ENCODE measurements at regions not wholly inside any gene's neighbourhood (a gene's known extent, or its start where the extent isn't known, plus 50 kb on each side); places are given as distances from the start of the nearest gene placed in this dataset.

GRCh38 chr10:36581237-36581636 lies 544.2 kb upstream of the ANKRD30A start:
- Mint-ChIP-seq H3K4me1 (no peaks in the 10 kb centered on the region), H3K9me3 (peaks cover 27% of the 10 kb centered on the region), H3K36me3 (ENCODE audit: low read depth) (no peaks in the 10 kb centered on the region), H3K27ac (no peak overlapping the region), H3K4me3 (no peak overlapping the region), H3K27me3 (peaks cover 3% of the 10 kb centered on the region)
- no peak for ATAC-seq (replicated peaks)

GRCh38 chr10:36578306-36578705 lies 547.1 kb upstream of the ANKRD30A start:
- H3K27ac Mint-ChIP-seq: no peak overlapping the region

GRCh38 chr10:36577126-36577525 lies 548.3 kb upstream of the ANKRD30A start:
- H3K4me3 Mint-ChIP-seq: no peak overlapping the region
- H3K4me1 Mint-ChIP-seq: no peaks in the 10 kb centered on the region
- H3K9me3 Mint-ChIP-seq: peaks cover 18% of the 10 kb centered on the region
- H3K36me3 Mint-ChIP-seq (ENCODE audit: low read depth): no peaks in the 10 kb centered on the region
- H3K27ac Mint-ChIP-seq: no peak overlapping the region
- H3K27me3 Mint-ChIP-seq: peaks cover 3% of the 10 kb centered on the region
- no peak for ATAC-seq (replicated peaks)

More at GRCh38 chr10:36578306-36578705, 547.1 kb upstream of the ANKRD30A start:
- Mint-ChIP-seq H3K27me3 (peaks cover 3% of the 10 kb centered on the region), H3K4me1 (no peaks in the 10 kb centered on the region), H3K9me3 (peaks cover 19% of the 10 kb centered on the region), H3K4me3 (no peak overlapping the region), H3K36me3 (ENCODE audit: low read depth) (no peaks in the 10 kb centered on the region)
- ATAC-seq (replicated peaks): no peak

- ATAC-seq (replicated peaks): no peak
- H3K27ac Mint-ChIP-seq: no peak overlapping the region
- H3K9me3 Mint-ChIP-seq: peaks cover 6% of the 10 kb centered on the region
- H3K4me1 Mint-ChIP-seq: no peaks in the 10 kb centered on the region
- no peak overlapping the region for H3K4me3 Mint-ChIP-seq
- H3K27me3 Mint-ChIP-seq: no peaks in the 10 kb centered on the region
- no peaks in the 10 kb centered on the region for H3K36me3 Mint-ChIP-seq (ENCODE audit: low read depth)
These were observed 551.2 kb upstream of the ANKRD30A start for GRCh38 chr10:36574207-36574606.

- no peak overlapping the region for H3K27ac Mint-ChIP-seq
- no peak overlapping the region for H3K4me3 Mint-ChIP-seq
- no peaks in the 10 kb centered on the region for H3K27me3 Mint-ChIP-seq
- ATAC-seq (replicated peaks): no peak
- peaks cover 6% of the 10 kb centered on the region for H3K9me3 Mint-ChIP-seq
- H3K36me3 Mint-ChIP-seq (ENCODE audit: low read depth): no peaks in the 10 kb centered on the region
- no peaks in the 10 kb centered on the region for H3K4me1 Mint-ChIP-seq
These were observed 552.2 kb upstream of the ANKRD30A start for GRCh38 chr10:36573246-36573645.

- ATAC-seq (replicated peaks): no peak
- Mint-ChIP-seq H3K36me3 (ENCODE audit: low read depth) (no peaks in the 10 kb centered on the region), H3K9me3 (peaks cover 3% of the 10 kb centered on the region), H3K4me3 (no peak overlapping the region), H3K27ac (no peak overlapping the region), H3K27me3 (no peaks in the 10 kb centered on the region), H3K4me1 (no peaks in the 10 kb centered on the region)
These were observed 561.0 kb upstream of the ANKRD30A start for GRCh38 chr10:36564433-36564832.

- Mint-ChIP-seq H3K4me1 (no peaks in the 10 kb centered on the region), H3K27me3 (no peaks in the 10 kb centered on the region), H3K27ac (no peak overlapping the region), H3K9me3 (peaks cover 7% of the 10 kb centered on the region), H3K36me3 (ENCODE audit: low read depth) (no peaks in the 10 kb centered on the region), H3K4me3 (no peak overlapping the region)
- ATAC-seq (replicated peaks): no peak
These were observed 565.7 kb upstream of the ANKRD30A start for GRCh38 chr10:36559412-36560400.

GRCh38 chr10:36556468-36556867 lies 568.9 kb upstream of the ANKRD30A start:
- H3K36me3 Mint-ChIP-seq (ENCODE audit: low read depth): no peaks in the 10 kb centered on the region
- no peaks in the 10 kb centered on the region for H3K27me3 Mint-ChIP-seq
- H3K4me1 Mint-ChIP-seq: no peaks in the 10 kb centered on the region
- H3K27ac Mint-ChIP-seq: no peak overlapping the region
- ATAC-seq (replicated peaks): no peak
- H3K9me3 Mint-ChIP-seq: peaks cover 7% of the 10 kb centered on the region
- H3K4me3 Mint-ChIP-seq: no peak overlapping the region

- Mint-ChIP-seq H3K4me3 (no peak overlapping the region), H3K9me3 (peaks cover 7% of the 10 kb centered on the region)
- no peak for ATAC-seq (replicated peaks)
These were observed 570.4 kb upstream of the ANKRD30A start for GRCh38 chr10:36555036-36555435.

GRCh38 chr10:36547965-36548364 lies 577.4 kb upstream of the ANKRD30A start:
- Mint-ChIP-seq H3K4me1 (no peaks in the 10 kb centered on the region), H3K27me3 (no peaks in the 10 kb centered on the region), H3K36me3 (ENCODE audit: low read depth) (no peaks in the 10 kb centered on the region), H3K9me3 (peaks cover 10% of the 10 kb centered on the region), H3K4me3 (no peak overlapping the region), H3K27ac (no peak overlapping the region)
- no peak for ATAC-seq (replicated peaks)

More at GRCh38 chr10:36555036-36555435, 570.4 kb upstream of the ANKRD30A start:
- no peak overlapping the region for H3K27ac Mint-ChIP-seq
- no peaks in the 10 kb centered on the region for H3K36me3 Mint-ChIP-seq (ENCODE audit: low read depth)
- no peaks in the 10 kb centered on the region for H3K4me1 Mint-ChIP-seq
- no peaks in the 10 kb centered on the region for H3K27me3 Mint-ChIP-seq

GRCh38 chr10:36542493-36542892 lies 582.9 kb upstream of the ANKRD30A start:
- H3K9me3 Mint-ChIP-seq: peaks cover 6% of the 10 kb centered on the region
- no peak for ATAC-seq (replicated peaks)
- no peaks in the 10 kb centered on the region for H3K27me3 Mint-ChIP-seq
- H3K36me3 Mint-ChIP-seq (ENCODE audit: low read depth): no peaks in the 10 kb centered on the region
- no peak overlapping the region for H3K27ac Mint-ChIP-seq
- no peak overlapping the region for H3K4me3 Mint-ChIP-seq
- H3K4me1 Mint-ChIP-seq: no peaks in the 10 kb centered on the region

GRCh38 chr10:36540611-36541010 lies 584.8 kb upstream of the ANKRD30A start:
- no peak for ATAC-seq (replicated peaks)
- Mint-ChIP-seq H3K27me3 (no peaks in the 10 kb centered on the region), H3K4me3 (no peak overlapping the region), H3K9me3 (peaks cover 3% of the 10 kb centered on the region), H3K36me3 (ENCODE audit: low read depth) (no peaks in the 10 kb centered on the region), H3K27ac (no peak overlapping the region), H3K4me1 (no peaks in the 10 kb centered on the region)

- Mint-ChIP-seq H3K27me3 (no peaks in the 10 kb centered on the region), H3K36me3 (ENCODE audit: low read depth) (no peaks in the 10 kb centered on the region), H3K27ac (no peak overlapping the region), H3K4me3 (no peak overlapping the region), H3K9me3 (peaks cover 3% of the 10 kb centered on the region), H3K4me1 (no peaks in the 10 kb centered on the region)
- ATAC-seq (replicated peaks): no peak
These were observed 586.3 kb upstream of the ANKRD30A start for GRCh38 chr10:36538953-36539586.

GRCh38 chr10:36534471-36535002 lies 590.9 kb upstream of the ANKRD30A start:
- no peak overlapping the region for H3K4me3 Mint-ChIP-seq
- H3K27me3 Mint-ChIP-seq: no peaks in the 10 kb centered on the region
- H3K9me3 Mint-ChIP-seq: peaks cover 3% of the 10 kb centered on the region
- ATAC-seq (replicated peaks): no peak
- no peaks in the 10 kb centered on the region for H3K4me1 Mint-ChIP-seq
- H3K27ac Mint-ChIP-seq: no peak overlapping the region
- H3K36me3 Mint-ChIP-seq (ENCODE audit: low read depth): no peaks in the 10 kb centered on the region

GRCh38 chr10:36533861-36534260 lies 591.5 kb upstream of the ANKRD30A start:
- Mint-ChIP-seq H3K4me3 (no peak overlapping the region), H3K9me3 (peaks cover 3% of the 10 kb centered on the region), H3K27me3 (no peaks in the 10 kb centered on the region), H3K27ac (no peak overlapping the region), H3K36me3 (ENCODE audit: low read depth) (no peaks in the 10 kb centered on the region), H3K4me1 (no peaks in the 10 kb centered on the region)
- ATAC-seq (replicated peaks): no peak
